ENCODE measurements at regions not wholly inside any gene's neighbourhood (a gene's known extent, or its start where the extent isn't known, plus 50 kb on each side); places are given as distances from the start of the nearest gene placed in this dataset.
"Not testable (repeated sequence)": the region's sequence is repeated elsewhere in the genome, so short reads cannot be mapped to it uniquely, and the experiment has no call there.

DNA sequence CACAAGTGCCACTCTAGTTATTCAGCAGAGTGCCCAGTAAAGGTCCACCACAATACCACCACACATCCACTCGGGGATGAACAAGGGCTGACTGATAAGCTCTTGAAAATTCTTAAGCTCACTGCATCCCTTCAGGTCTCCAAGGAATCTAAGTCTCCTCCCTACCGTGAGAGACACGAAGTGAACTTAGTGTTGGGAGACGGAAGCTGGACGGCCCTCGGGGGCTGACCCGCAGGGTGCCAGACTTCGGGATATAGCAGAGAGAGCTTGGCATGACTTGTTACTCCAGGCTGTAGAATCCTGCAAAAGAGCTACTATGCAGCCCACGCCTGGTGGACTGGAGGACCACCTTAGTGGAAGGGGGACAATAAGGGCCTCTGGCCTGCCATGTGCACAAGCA lies 75.1 kb downstream of the LYZL1 start:
- intact Hi-C loops (cut with DNase I); H3K4me1 ChIP-seq; H3K27ac ChIP-seq; ATAC-seq; H3K9me3 ChIP-seq; H3K27me3 ChIP-seq; H3K36me3 ChIP-seq; DNase-seq; H3K4me3 ChIP-seq: not testable (repeated sequence)
- 84% methylated on average over 8 of the region's 9 CpGs for WGBS (ENCODE audit: insufficient coverage, low coverage, low lambda C conversion rate, missing lambda C conversion rate)

DNA sequence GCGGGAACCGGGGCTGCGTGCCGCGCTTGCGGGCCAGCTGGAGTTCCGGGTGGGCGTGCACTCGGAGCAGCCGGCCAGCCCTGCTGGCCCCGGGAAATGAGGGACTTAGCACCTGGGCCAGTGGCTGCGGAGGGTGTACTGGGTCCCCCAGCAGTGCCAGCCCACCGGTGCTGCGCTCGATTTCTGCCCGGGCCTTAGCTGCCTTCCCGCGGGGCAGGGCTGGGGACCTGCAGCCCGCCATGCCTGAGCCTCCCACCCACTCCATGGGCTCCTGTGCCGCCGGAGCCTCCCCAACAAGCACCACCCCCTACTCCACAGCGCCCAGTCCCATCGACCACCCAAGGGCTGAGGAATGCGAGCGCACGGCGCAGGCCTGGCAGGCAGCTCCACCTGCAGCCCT lies 77.3 kb downstream of the LYZL1 start:
- intact Hi-C loops (cut with DNase I); ATAC-seq; H3K36me3 ChIP-seq; H3K27me3 ChIP-seq; H3K4me3 ChIP-seq; DNase-seq; H3K9me3 ChIP-seq; H3K4me1 ChIP-seq; H3K27ac ChIP-seq: not testable (repeated sequence)
- WGBS (ENCODE audit: insufficient coverage, low coverage, low lambda C conversion rate, missing lambda C conversion rate) = 67% methylated on average over 3 of the region's 27 CpGs

DNA sequence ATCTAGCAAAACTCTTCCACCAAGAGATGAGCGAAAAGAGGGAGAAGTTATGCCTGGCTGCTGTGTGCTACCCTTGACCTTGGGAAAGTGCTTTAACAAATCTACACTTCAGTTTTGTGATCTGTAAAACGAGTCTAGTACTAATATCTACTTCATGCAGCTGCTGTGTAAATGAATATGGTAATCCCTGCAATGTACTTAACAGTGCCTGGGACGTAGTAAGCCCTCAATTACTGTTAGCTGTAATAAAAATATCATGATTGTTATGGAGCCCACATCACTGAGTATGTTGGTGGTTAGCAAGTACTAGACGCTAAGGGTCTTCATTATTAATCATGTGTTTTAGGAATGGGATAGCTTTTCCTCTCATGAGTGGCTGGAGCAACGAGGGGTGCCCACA lies 80.5 kb downstream of the LYZL1 start:
- H3K27me3 ChIP-seq = no peaks in the 10 kb centered on the region
- no peaks in the 10 kb centered on the region for H3K36me3 ChIP-seq
- no peak for DNase-seq
- no peak overlapping the region for H3K4me3 ChIP-seq
- H3K4me1 ChIP-seq = peaks cover 0 to 3% (median 1%) of the 10 kb centered on the region in 4 donors
- no peaks in the 10 kb centered on the region for H3K9me3 ChIP-seq
- intact Hi-C loops (cut with DNase I) = no loop called here
- 75% methylated on average over 5 of the region's 5 CpGs for WGBS (ENCODE audit: insufficient coverage, low coverage, low lambda C conversion rate, missing lambda C conversion rate)
- no peak for ATAC-seq
- no peak for TF ChIP-seq POLR2A (IDR thresholded peaks at IDR 0.05)
- TF ChIP-seq, protein P1, sequence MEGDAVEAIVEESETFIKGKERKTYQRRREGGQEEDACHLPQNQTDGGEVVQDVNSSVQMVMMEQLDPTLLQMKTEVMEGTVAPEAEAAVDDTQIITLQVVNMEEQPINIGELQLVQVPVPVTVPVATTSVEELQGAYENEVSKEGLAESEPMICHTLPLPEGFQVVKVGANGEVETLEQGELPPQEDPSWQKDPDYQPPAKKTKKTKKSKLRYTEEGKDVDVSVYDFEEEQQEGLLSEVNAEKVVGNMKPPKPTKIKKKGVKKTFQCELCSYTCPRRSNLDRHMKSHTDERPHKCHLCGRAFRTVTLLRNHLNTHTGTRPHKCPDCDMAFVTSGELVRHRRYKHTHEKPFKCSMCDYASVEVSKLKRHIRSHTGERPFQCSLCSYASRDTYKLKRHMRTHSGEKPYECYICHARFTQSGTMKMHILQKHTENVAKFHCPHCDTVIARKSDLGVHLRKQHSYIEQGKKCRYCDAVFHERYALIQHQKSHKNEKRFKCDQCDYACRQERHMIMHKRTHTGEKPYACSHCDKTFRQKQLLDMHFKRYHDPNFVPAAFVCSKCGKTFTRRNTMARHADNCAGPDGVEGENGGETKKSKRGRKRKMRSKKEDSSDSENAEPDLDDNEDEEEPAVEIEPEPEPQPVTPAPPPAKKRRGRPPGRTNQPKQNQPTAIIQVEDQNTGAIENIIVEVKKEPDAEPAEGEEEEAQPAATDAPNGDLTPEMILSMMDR (IDR thresholded peaks at IDR 0.05) = no peak
- H3K27ac ChIP-seq = no peak overlapping the region

DNA sequence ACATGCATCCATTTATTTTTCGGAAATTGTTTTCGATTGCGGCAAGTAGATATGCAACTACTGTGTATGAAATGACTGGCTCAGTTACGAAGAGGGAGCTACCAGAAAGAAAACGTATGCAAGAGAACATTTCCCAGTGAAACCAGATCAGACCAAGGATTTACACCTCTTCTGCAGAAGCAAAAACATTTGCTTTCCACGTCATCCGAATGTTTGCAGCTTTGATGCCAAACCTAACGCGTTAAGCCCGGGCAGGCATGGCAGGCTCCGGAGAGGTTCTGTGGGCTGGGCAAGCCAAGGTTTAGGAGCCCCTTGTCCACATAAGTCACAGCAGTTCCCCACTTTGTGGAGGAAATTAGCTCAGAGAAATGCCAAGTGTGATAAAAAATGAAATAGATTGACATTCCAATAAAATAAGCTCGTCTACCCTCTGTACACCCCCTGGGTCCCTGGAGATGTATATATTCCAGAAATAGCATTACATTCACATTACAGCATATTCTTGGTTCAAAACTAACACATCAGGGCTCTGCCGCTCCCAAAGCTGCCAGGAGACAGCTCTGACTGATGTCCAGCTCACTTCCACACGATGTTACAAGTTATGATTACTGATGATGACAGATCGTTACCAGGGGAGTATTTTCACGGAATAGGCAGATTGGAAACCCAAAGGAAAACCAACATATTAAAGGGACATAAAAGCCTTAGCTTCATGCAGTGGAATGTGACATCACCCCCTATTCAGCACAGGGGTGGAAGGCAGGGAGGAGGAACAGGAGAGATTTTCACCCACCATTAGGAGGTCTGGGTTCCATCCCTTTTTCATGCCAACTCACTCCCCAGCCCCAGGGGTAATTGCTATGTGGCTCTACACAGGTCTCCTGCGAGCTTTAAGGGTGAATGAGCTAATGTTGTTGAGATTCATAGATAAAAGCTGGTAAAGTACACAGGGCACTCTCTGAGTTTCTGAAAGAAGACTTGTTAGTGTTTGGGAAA lies 81.5 kb downstream of the LYZL1 start:
- Histone ChIP-seq H3K4me3 (no peak overlapping the region), H3K27me3 (no peaks in the 10 kb centered on the region), H3K27ac (no peak overlapping the region), H3K36me3 (no peaks in the 10 kb centered on the region), H3K9me3 (no peaks in the 10 kb centered on the region), H3K4me1 (peaks cover 0 to 7% (median 3%) of the 10 kb centered on the region in 4 donors)
- WGBS (ENCODE audit: insufficient coverage, low coverage, low lambda C conversion rate, missing lambda C conversion rate) = 78% methylated on average over 15 of the region's 17 CpGs
- DNase-seq = no peak
- TF ChIP-seq POLR2A (IDR thresholded peaks at IDR 0.05) = no peak
- TF ChIP-seq, protein P1 (IDR thresholded peaks at IDR 0.05) = no peak
- intact Hi-C loops (cut with DNase I) = no loop called here
- no peak for ATAC-seq

DNA sequence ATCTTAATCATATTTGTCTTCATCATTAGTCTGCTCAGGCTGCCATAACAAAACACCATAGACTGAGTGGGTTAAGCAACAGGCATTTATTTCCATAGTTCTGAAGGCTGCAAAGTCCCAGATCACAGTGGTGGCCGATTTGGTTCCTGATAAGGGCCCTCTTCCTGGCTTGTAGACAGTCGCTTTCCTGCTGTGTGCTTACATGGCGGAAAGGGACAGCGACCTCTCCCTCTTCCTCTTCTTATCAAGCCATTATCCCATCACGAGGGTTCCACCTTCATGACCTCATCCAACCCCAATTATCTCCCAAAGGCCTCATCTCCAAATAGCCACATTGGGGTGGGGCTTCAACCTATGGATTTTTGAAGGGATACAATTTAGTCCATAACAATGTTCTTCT lies 84.0 kb downstream of the LYZL1 start:
- TF ChIP-seq, protein P1 (IDR thresholded peaks at IDR 0.05) = no peak
- TF ChIP-seq POLR2A (IDR thresholded peaks at IDR 0.05) = no peak
- ATAC-seq (no peak), DNase-seq (no peak)
- Histone ChIP-seq H3K27me3 (no peaks in the 10 kb centered on the region), H3K36me3 (no peaks in the 10 kb centered on the region), H3K4me3 (no peak overlapping the region), H3K27ac (no peak overlapping the region), H3K4me1 (peaks cover 0 to 13% (median 5%) of the 10 kb centered on the region in 4 donors), H3K9me3 (no peaks in the 10 kb centered on the region)
- WGBS (ENCODE audit: insufficient coverage, low coverage, low lambda C conversion rate, missing lambda C conversion rate) = 54% methylated on average over 4 of the region's 5 CpGs
- intact Hi-C loops (cut with DNase I) = no loop called here

Measured in right lobe of liver (tissue), 6 donors.